Endodermal cell (in vitro differentiated cells): ENCODE measurements at regions not wholly inside any gene's neighbourhood (a gene's known extent, or its start where the extent isn't known, plus 50 kb on each side); places are given as distances from the start of the nearest gene placed in this dataset.

Experiments used
- DNase-seq: peaks from one replicate; pipeline ENCODE4 v3.0.0-alpha.2; 2017
- H3K27ac ChIP-seq: 2 replicates; pipeline ENCODE4 v1.5.1; 2013; ENCODE audit warnings: mild to moderate bottlenecking, low read depth, low read length, moderate library complexity
- H3K27me3 ChIP-seq: 2 replicates; pipeline ENCODE4 v1.6.1; 2013; ENCODE audit warnings: mild to moderate bottlenecking, low read length, moderate library complexity; ENCODE audit not compliant: insufficient read depth, control insufficient read depth, poor library complexity, severe bottlenecking
- H3K36me3 ChIP-seq: 2 replicates; pipeline ENCODE4 v1.7.0; 2013; ENCODE audit warnings: mild to moderate bottlenecking, low read length, moderate library complexity; ENCODE audit not compliant: control insufficient read depth, insufficient read depth
- H3K4me1 ChIP-seq: one replicate; pipeline ENCODE4 v1.7.0; 2013; ENCODE audit warnings: low read length; ENCODE audit not compliant: control insufficient read depth, insufficient read depth
- H3K4me3 ChIP-seq: 2 replicates; pipeline ENCODE4 v1.5.1; 2013; ENCODE audit warnings: mild to moderate bottlenecking, low read length, moderate library complexity
- H3K9ac ChIP-seq: 2 replicates; pipeline ENCODE4 v1.6.1; 2013; ENCODE audit warnings: mild to moderate bottlenecking, low read length, moderate library complexity; ENCODE audit not compliant: poor library complexity, severe bottlenecking; ENCODE audit errors: extremely low read depth
- H3K9me3 ChIP-seq: 2 replicates; pipeline ENCODE4 v1.6.1; 2013; ENCODE audit warnings: mild to moderate bottlenecking, low read length, moderate library complexity; ENCODE audit not compliant: control insufficient read depth
- H3K27ac Mint-ChIP-seq: 2 replicates; pipeline ENCODE4 v1.8.0; 2020; ENCODE audit warnings: mixed read lengths
- H3K27me3 Mint-ChIP-seq: 2 replicates; pipeline ENCODE4 v1.8.0; 2021; ENCODE audit warnings: mild to moderate bottlenecking, mixed read lengths; ENCODE audit not compliant: insufficient read depth
- H3K36me3 Mint-ChIP-seq: 2 replicates; pipeline ENCODE4 v1.8.0; 2020; ENCODE audit warnings: low read depth, mixed read lengths
- H3K4me1 Mint-ChIP-seq: 2 replicates; pipeline ENCODE4 v1.8.0; 2020; ENCODE audit warnings: mixed read lengths
- H3K4me3 Mint-ChIP-seq: 2 replicates; pipeline ENCODE4 v1.8.0; 2020; ENCODE audit warnings: mild to moderate bottlenecking, moderate library complexity, mixed read lengths
- H3K9me3 Mint-ChIP-seq: 2 replicates; pipeline ENCODE4 v1.8.0; 2020; ENCODE audit warnings: mild to moderate bottlenecking, mixed read lengths
- CTCF ChIP-seq: fragments of 200-600 bp; sonication (generic); conservative IDR thresholded peaks from 2 replicates; pipeline ENCODE4 v1.5.0; 2021; ENCODE audit warnings: antibody characterized with exemption, mild to moderate bottlenecking
- WGBS, 2 experiments: methylation state at CpG; one replicate each; pipeline versions ENCODE4 v1.1.5 to v1.1.7; 2013; ENCODE audit warnings: missing lambda C conversion rate in 2 of 2, mixed read lengths in 1 of 2; ENCODE audit not compliant: insufficient coverage in 1 of 2, insufficient read length in 1 of 2; 5-methylcytosine and 5-hydroxymethylcytosine counted together

GRCh38 chr10:131426534-131426898, 115.0 kb upstream of the TCERG1L start:
- WGBS, 2 experiments, result 91 to 100% methylated on average over 5 to 9 of the region's 9 CpGs
- TF ChIP-seq CTCF, result no peak
- H3K27ac Mint-ChIP-seq, result no peak overlapping the region
- H3K27me3 ChIP-seq, result no peaks in the 10 kb centered on the region
- no peaks in the 10 kb centered on the region for H3K9me3 ChIP-seq
- H3K4me1 Mint-ChIP-seq, result no peaks in the 10 kb centered on the region
- no peaks in the 10 kb centered on the region for H3K4me1 ChIP-seq
- no peak for DNase-seq
- no peak overlapping the region for H3K4me3 Mint-ChIP-seq
- no peaks in the 10 kb centered on the region for H3K9me3 Mint-ChIP-seq
- no peak overlapping the region for H3K9ac ChIP-seq
- H3K36me3 Mint-ChIP-seq, result no peaks in the 10 kb centered on the region
- no peaks in the 10 kb centered on the region for H3K36me3 ChIP-seq
- H3K4me3 ChIP-seq, result no peak overlapping the region
- no peak overlapping the region for H3K27ac ChIP-seq
- no peaks in the 10 kb centered on the region for H3K27me3 Mint-ChIP-seq

GRCh38 chr10:131427281-131427680, 115.8 kb upstream of the TCERG1L start:
- DNase-seq, result no peak
- Mint-ChIP-seq H3K27ac (no peak overlapping the region), H3K27me3 (no peaks in the 10 kb centered on the region), H3K36me3 (no peaks in the 10 kb centered on the region), H3K4me3 (no peak overlapping the region), H3K4me1 (no peaks in the 10 kb centered on the region), H3K9me3 (no peaks in the 10 kb centered on the region)
- no peaks in the 10 kb centered on the region for H3K36me3 ChIP-seq
- no peaks in the 10 kb centered on the region for H3K27me3 ChIP-seq
- no peak overlapping the region for H3K4me3 ChIP-seq
- WGBS, 2 experiments, result 88 to 97% methylated on average over 5 to 7 of the region's 8 CpGs
- H3K9me3 ChIP-seq, result no peaks in the 10 kb centered on the region
- no peaks in the 10 kb centered on the region for H3K4me1 ChIP-seq
- H3K9ac ChIP-seq, result no peak overlapping the region
- no peak overlapping the region for H3K27ac ChIP-seq
- no peak for TF ChIP-seq CTCF

- H3K9me3 ChIP-seq, result no peaks in the 10 kb centered on the region
- WGBS, 2 experiments, result 91 to 92% methylated on average over 4 to 8 of the region's 8 CpGs
- TF ChIP-seq CTCF, result no peak
- no peaks in the 10 kb centered on the region for H3K4me1 ChIP-seq
- Mint-ChIP-seq H3K9me3 (no peaks in the 10 kb centered on the region), H3K4me3 (no peak overlapping the region), H3K36me3 (no peaks in the 10 kb centered on the region), H3K4me1 (no peaks in the 10 kb centered on the region), H3K27ac (no peak overlapping the region), H3K27me3 (no peaks in the 10 kb centered on the region)
- DNase-seq, result no peak
- no peaks in the 10 kb centered on the region for H3K27me3 ChIP-seq
- no peak overlapping the region for H3K9ac ChIP-seq
- H3K27ac ChIP-seq, result no peak overlapping the region
- H3K4me3 ChIP-seq, result no peak overlapping the region
- H3K36me3 ChIP-seq, result no peaks in the 10 kb centered on the region
Observed at GRCh38 chr10:131427901-131428300, 116.4 kb upstream of the TCERG1L start.
